H9 (cell line): ENCODE measurements at regions not wholly inside any gene's neighbourhood (a gene's known extent, or its start where the extent isn't known, plus 50 kb on each side); places are given as distances from the start of the nearest gene placed in this dataset.
A peak's percentile ranks its signal among the peaks of the same experiment; 100 is the strongest.

ENCODE experiments used
- DNase-seq: peaks from one replicate; pipeline ENCODE4 v3.0.0-alpha.2; 2017
- H2AFZ ChIP-seq: one replicate; pipeline ENCODE4 v1.6.1; 2013; ENCODE audit warnings: mild to moderate bottlenecking, low read length, control low read depth, moderate library complexity
- H2AK5ac ChIP-seq: 2 replicates; pipeline ENCODE4 v1.6.1; 2013; ENCODE audit warnings: low read length, control low read depth, mixed read lengths; ENCODE audit not compliant: insufficient read length
- H2BK120ac ChIP-seq: one replicate; pipeline ENCODE4 v1.6.1; 2013; ENCODE audit warnings: low read depth, mild to moderate bottlenecking, low read length, control low read depth, inconsistent platforms; ENCODE audit not compliant: poor library complexity, severe bottlenecking
- H2BK12ac ChIP-seq: 2 replicates; pipeline ENCODE4 v1.6.1; 2013; ENCODE audit warnings: low read length, control low read depth, mixed read lengths, low read depth; ENCODE audit not compliant: insufficient read length
- H2BK15ac ChIP-seq: 2 replicates; pipeline ENCODE4 v1.6.1; 2013; ENCODE audit warnings: low read depth, low read length, control low read depth
- H2BK20ac ChIP-seq: one replicate; pipeline ENCODE4 v1.6.1; 2013; ENCODE audit warnings: low read depth, mild to moderate bottlenecking, low read length, control low read depth, inconsistent platforms; ENCODE audit not compliant: poor library complexity, severe bottlenecking
- H2BK5ac ChIP-seq: 2 replicates; pipeline ENCODE4 v1.6.1; 2013; ENCODE audit warnings: low read length, control low read depth, mixed read lengths; ENCODE audit not compliant: insufficient read length
- H3K14ac ChIP-seq: 2 replicates; pipeline ENCODE4 v1.6.1; 2013; ENCODE audit warnings: low read length, control low read depth; ENCODE audit not compliant: insufficient read depth
- H3K18ac ChIP-seq: 2 replicates; pipeline ENCODE4 v1.6.1; 2013; ENCODE audit warnings: low read depth, mild to moderate bottlenecking, mixed read lengths, low read length, control low read depth; ENCODE audit not compliant: insufficient read length
- H3K23ac ChIP-seq: 2 replicates; pipeline ENCODE4 v1.6.1; 2013; ENCODE audit warnings: low read length, control low read depth, mixed read lengths, low read depth; ENCODE audit not compliant: insufficient read length
- H3K23me2 ChIP-seq: 2 replicates; pipeline ENCODE4 v1.6.1; 2013; ENCODE audit warnings: low read depth, mild to moderate bottlenecking, mixed read lengths, low read length, control low read depth; ENCODE audit not compliant: insufficient read length, poor library complexity, severe bottlenecking
- H3K27ac ChIP-seq: 2 replicates; pipeline ENCODE4 v1.5.1; 2013; ENCODE audit warnings: low read length, control low read depth, mixed read lengths, low read depth; ENCODE audit not compliant: insufficient read length
- H3K27me3 ChIP-seq: 2 replicates; pipeline ENCODE4 v1.6.1; 2013; ENCODE audit warnings: low read length, control low read depth, inconsistent platforms; ENCODE audit not compliant: insufficient read depth
- H3K4ac ChIP-seq: 2 replicates; pipeline ENCODE4 v1.6.1; 2013; ENCODE audit warnings: low read depth, mild to moderate bottlenecking, control low read depth, inconsistent platforms, low read length, moderate library complexity
- H3K4me1 ChIP-seq: 2 replicates; pipeline ENCODE4 v1.6.1; 2013; ENCODE audit warnings: low read length, control low read depth, inconsistent platforms; ENCODE audit not compliant: insufficient read depth
- H3K4me2 ChIP-seq: 2 replicates; pipeline ENCODE4 v1.6.1; 2013; ENCODE audit warnings: low read length, control low read depth, mixed read lengths; ENCODE audit not compliant: insufficient read length, insufficient read depth
- H3K56ac ChIP-seq: 2 replicates; pipeline ENCODE4 v1.6.1; 2013; ENCODE audit warnings: low read depth, mild to moderate bottlenecking, mixed read lengths, low read length, control low read depth; ENCODE audit not compliant: insufficient read length
- H3K79me1 ChIP-seq: 2 replicates; pipeline ENCODE4 v1.6.1; 2013; ENCODE audit warnings: low read depth, mild to moderate bottlenecking, moderate library complexity, low read length, control low read depth, inconsistent platforms; ENCODE audit not compliant: insufficient read depth, poor library complexity, severe bottlenecking
- H3K79me2 ChIP-seq: 2 replicates; pipeline ENCODE4 v1.6.1; 2013; ENCODE audit warnings: low read length, control low read depth, inconsistent platforms; ENCODE audit not compliant: insufficient read depth
- H3K9ac ChIP-seq: 2 replicates; pipeline ENCODE4 v1.6.1; 2013; ENCODE audit warnings: low read length, control low read depth, mixed read lengths; ENCODE audit not compliant: insufficient read length; ENCODE audit errors: extremely low read depth
- H3K9me3 ChIP-seq: one replicate; pipeline ENCODE4 v1.6.1; 2013; ENCODE audit warnings: low read depth, low read length, inconsistent platforms; ENCODE audit not compliant: control insufficient read depth
- H3T11ph ChIP-seq: one replicate; pipeline ENCODE4 v1.6.1; 2013; ENCODE audit warnings: mild to moderate bottlenecking, low read length, control low read depth, inconsistent platforms
- H4K20me1 ChIP-seq: one replicate; pipeline ENCODE4 v1.6.1; 2013; ENCODE audit not compliant: control insufficient read depth, insufficient read length, insufficient read depth
- H4K5ac ChIP-seq: 2 replicates; pipeline ENCODE4 v1.6.1; 2013; ENCODE audit warnings: low read depth, mild to moderate bottlenecking, mixed read lengths, low read length, control low read depth; ENCODE audit not compliant: insufficient read length
- H4K8ac ChIP-seq: replicated peaks from 2 replicates; pipeline ENCODE4 v1.6.1; 2013; ENCODE audit warnings: low read length, control low read depth, mixed read lengths, low read depth; ENCODE audit not compliant: insufficient read length
- H4K91ac ChIP-seq: 2 replicates; pipeline ENCODE4 v1.6.1; 2013; ENCODE audit warnings: low read depth, mild to moderate bottlenecking, moderate library complexity, mixed read lengths, low read length, control low read depth; ENCODE audit not compliant: insufficient read length
- H3K27ac Mint-ChIP-seq, 3 experiments: 2 replicates in 2 of 3; 3 replicates in 1 of 3; pipeline ENCODE4 v1.8.0; 2020 to 2021; ENCODE audit warnings: mixed read lengths in 3 of 3, mild to moderate bottlenecking in 1 of 3, moderate library complexity in 1 of 3
- H3K27me3 Mint-ChIP-seq: 2 replicates; pipeline ENCODE4 v1.8.0; 2021; ENCODE audit warnings: low read depth, mild to moderate bottlenecking, moderate library complexity, mixed read lengths
- H3K36me3 Mint-ChIP-seq, 3 experiments: 2 replicates in 2 of 3; 3 replicates in 1 of 3; pipeline ENCODE4 v1.8.0; 2020 to 2021; ENCODE audit warnings: low read depth in 3 of 3, mixed read lengths in 3 of 3; ENCODE audit not compliant: insufficient read depth in 1 of 3
- H3K4me1 Mint-ChIP-seq, 2 experiments: 2 replicates each; pipeline ENCODE4 v1.8.0; 2020; ENCODE audit warnings: mixed read lengths in 2 of 2
- H3K4me3 Mint-ChIP-seq, 2 experiments: 2 replicates in 1 of 2; 3 replicates in 1 of 2; pipeline ENCODE4 v1.8.0; 2020 to 2021; ENCODE audit warnings: mild to moderate bottlenecking in 2 of 2, mixed read lengths in 2 of 2, moderate library complexity in 1 of 2
- H3K9me3 Mint-ChIP-seq, 2 experiments: 2 replicates in 1 of 2; 3 replicates in 1 of 2; pipeline ENCODE4 v1.8.0; 2020; ENCODE audit warnings: mild to moderate bottlenecking in 2 of 2, mixed read lengths in 2 of 2, moderate library complexity in 1 of 2
- CTCF ChIP-seq: fragments of 200-600 bp; sonication (generic); conservative IDR thresholded peaks from 3 replicates; pipeline ENCODE4 v1.8.0; 2021; ENCODE audit warnings: antibody characterized with exemption, mild to moderate bottlenecking
- WGBS: extraction: QIAGEN DNeasy Blood & Tissue Kit; methylation state at CpG from one replicate; pipeline ENCODE4 v1.1.7; 2013; ENCODE audit warnings: missing lambda C conversion rate, low lambda C conversion rate, mixed read lengths; ENCODE audit not compliant: insufficient read length; ENCODE audit errors: extremely low coverage; 5-methylcytosine and 5-hydroxymethylcytosine counted together

- Histone ChIP-seq H3K9me3 (no peaks in the 10 kb centered on the region), H4K91ac (no peak overlapping the region), H3K56ac (no peak overlapping the region), H3K18ac (no peak overlapping the region), H3K23me2 (no peaks in the 10 kb centered on the region), H2BK20ac (no peak overlapping the region), H4K5ac (no peak overlapping the region), H2AK5ac (no peak overlapping the region), H3K27ac (no peak overlapping the region), H3K79me2 (no peaks in the 10 kb centered on the region), H3K4ac (no peak overlapping the region), H3K9ac (no peak overlapping the region), H4K20me1 (no peaks in the 10 kb centered on the region), H2BK120ac (no peak overlapping the region), H3K79me1 (no peaks in the 10 kb centered on the region), H3T11ph (no peak overlapping the region), H2BK5ac (no peak overlapping the region), H3K23ac (no peak overlapping the region), H2BK12ac (no peak overlapping the region), H3K4me1 (no peaks in the 10 kb centered on the region; the same call in 1 of the 2 replicates), H2BK15ac (no peak overlapping the region), H3K4me2 (no peak overlapping the region), H4K8ac (no peak overlapping the region), H3K14ac (no peak overlapping the region), H3K27me3 (no peaks in the 10 kb centered on the region), H2AFZ (no peak overlapping the region)
- Mint-ChIP-seq H3K4me3 (no peak overlapping the region), H3K27me3 (no peaks in the 10 kb centered on the region), H3K36me3 (no peaks in the 10 kb centered on the region), H3K4me1 (peaks cover 14 to 15% of the 10 kb centered on the region in 2 experiments), H3K27ac (peak overlapping the region in 1 of 3 experiments; percentile 26; a peak in 1 of 7 replicates), H3K9me3 (no peaks in the 10 kb centered on the region)
- no CpG with 5 or more reads among the region's 14 CpGs for WGBS
- no peak for DNase-seq
- no peak for TF ChIP-seq CTCF
Measured at GRCh38 chr4:11198516-11199305, 230.0 kb downstream of the HS3ST1 start.
